ENCODE measurements at regions not wholly inside any gene's neighbourhood (a gene's known extent, or its start where the extent isn't known, plus 50 kb on each side); places are given as distances from the start of the nearest gene placed in this dataset.

DNA sequence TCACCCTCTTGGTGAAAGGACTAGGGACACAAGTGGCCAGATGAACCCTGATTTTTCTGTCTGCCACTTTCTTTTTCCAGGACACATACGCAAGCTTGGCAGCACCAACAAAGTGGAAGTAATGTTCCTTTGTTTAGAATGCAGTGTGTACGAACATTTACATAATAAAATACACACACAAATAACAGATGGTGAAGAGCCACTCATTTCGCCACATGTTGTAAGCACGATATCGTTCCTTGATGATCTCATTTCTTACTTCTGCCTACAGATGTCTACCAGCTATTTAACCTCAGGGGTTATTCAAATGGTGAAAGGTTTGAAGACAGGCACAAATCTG is 670.2 kb upstream of the CXADR start:
- Mint-ChIP-seq H3K4me3 (ENCODE audit: unreplicated experiment) (no peak overlapping the region), H3K27ac (ENCODE audit: unreplicated experiment) (no peak overlapping the region), H3K27me3 (ENCODE audit: insufficient read depth, unreplicated experiment) (peaks cover 4% of the 10 kb centered on the region), H3K9me3 (ENCODE audit: unreplicated experiment) (no peaks in the 10 kb centered on the region), H3K36me3 (ENCODE audit: insufficient read depth, unreplicated experiment) (no peaks in the 10 kb centered on the region), H3K4me1 (ENCODE audit: low read depth, unreplicated experiment) (no peaks in the 10 kb centered on the region)
- Histone ChIP-seq H3K27me3 (replicated peaks; ENCODE audit: control insufficient read depth, insufficient read depth, low read length) (no peaks in the 10 kb centered on the region), H3K36me3 (ENCODE audit: control insufficient read depth, insufficient read depth, low read length) (no peaks in the 10 kb centered on the region), H3K4me1 (no peaks in the 10 kb centered on the region), H3K9me3 (no peaks in the 10 kb centered on the region), H3K4me3 (ENCODE audit: low read depth, low read length) (no peak overlapping the region)
- intact Hi-C loops (cut with micrococcal nuclease; ENCODE audit: unreplicated experiment) = no loop called here
- BruUV-seq (replicated peaks) = no TSS peak
- DNase-seq = no peak
- TF ChIP-seq, protein P1, sequence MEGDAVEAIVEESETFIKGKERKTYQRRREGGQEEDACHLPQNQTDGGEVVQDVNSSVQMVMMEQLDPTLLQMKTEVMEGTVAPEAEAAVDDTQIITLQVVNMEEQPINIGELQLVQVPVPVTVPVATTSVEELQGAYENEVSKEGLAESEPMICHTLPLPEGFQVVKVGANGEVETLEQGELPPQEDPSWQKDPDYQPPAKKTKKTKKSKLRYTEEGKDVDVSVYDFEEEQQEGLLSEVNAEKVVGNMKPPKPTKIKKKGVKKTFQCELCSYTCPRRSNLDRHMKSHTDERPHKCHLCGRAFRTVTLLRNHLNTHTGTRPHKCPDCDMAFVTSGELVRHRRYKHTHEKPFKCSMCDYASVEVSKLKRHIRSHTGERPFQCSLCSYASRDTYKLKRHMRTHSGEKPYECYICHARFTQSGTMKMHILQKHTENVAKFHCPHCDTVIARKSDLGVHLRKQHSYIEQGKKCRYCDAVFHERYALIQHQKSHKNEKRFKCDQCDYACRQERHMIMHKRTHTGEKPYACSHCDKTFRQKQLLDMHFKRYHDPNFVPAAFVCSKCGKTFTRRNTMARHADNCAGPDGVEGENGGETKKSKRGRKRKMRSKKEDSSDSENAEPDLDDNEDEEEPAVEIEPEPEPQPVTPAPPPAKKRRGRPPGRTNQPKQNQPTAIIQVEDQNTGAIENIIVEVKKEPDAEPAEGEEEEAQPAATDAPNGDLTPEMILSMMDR (IDR thresholded peaks at IDR 0.05; ENCODE audit: insufficient read depth in 1 of 2, low read depth in 1 of 2, low read length in 1 of 2, severe bottlenecking in 1 of 2, unreplicated experiment in 1 of 2) = no peak
- ChIA-PET CTCF (no interaction called here), POLR2A (no interaction called here)

DNA sequence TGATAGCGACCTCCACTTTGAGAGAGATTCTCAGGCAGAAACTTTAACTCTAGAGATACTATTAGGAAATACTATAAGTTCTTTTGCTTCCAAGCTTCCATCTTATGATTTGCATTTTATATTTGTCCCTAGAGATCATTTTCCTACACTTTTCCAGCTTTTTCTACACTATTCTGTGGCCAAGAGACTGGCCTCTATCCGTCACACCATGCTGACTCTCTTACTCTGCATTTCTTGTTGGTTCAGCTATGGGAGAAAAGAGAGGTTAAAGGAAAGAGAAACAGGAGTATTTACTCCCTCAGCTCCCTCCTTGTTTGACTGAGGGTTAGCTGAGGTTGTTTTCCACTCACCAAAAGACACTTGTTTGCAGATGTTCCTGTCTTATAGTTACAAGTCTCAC is 665.6 kb upstream of the CXADR start:
- BruUV-seq (replicated peaks) = no TSS peak
- ChIA-PET CTCF (no interaction called here), POLR2A (no interaction called here)
- H3K9me3 Mint-ChIP-seq (ENCODE audit: unreplicated experiment) = no peaks in the 10 kb centered on the region
- DNase-seq = no peak
- H3K4me3 Mint-ChIP-seq (ENCODE audit: unreplicated experiment) = no peak overlapping the region
- no peaks in the 10 kb centered on the region for H3K4me1 Mint-ChIP-seq (ENCODE audit: low read depth, unreplicated experiment)
- no peaks in the 10 kb centered on the region for H3K36me3 Mint-ChIP-seq (ENCODE audit: insufficient read depth, unreplicated experiment)
- Histone ChIP-seq H3K36me3 (ENCODE audit: control insufficient read depth, insufficient read depth, low read length) (no peaks in the 10 kb centered on the region), H3K4me3 (ENCODE audit: low read depth, low read length) (no peak overlapping the region), H3K4me1 (no peaks in the 10 kb centered on the region), H3K27me3 (replicated peaks; ENCODE audit: control insufficient read depth, insufficient read depth, low read length) (no peaks in the 10 kb centered on the region), H3K9me3 (no peaks in the 10 kb centered on the region)
- intact Hi-C loops (cut with micrococcal nuclease; ENCODE audit: unreplicated experiment) = no loop called here
- peaks cover 2% of the 10 kb centered on the region for H3K27me3 Mint-ChIP-seq (ENCODE audit: insufficient read depth, unreplicated experiment)
- TF ChIP-seq, protein P1 (IDR thresholded peaks at IDR 0.05; ENCODE audit: insufficient read depth in 1 of 2, low read depth in 1 of 2, low read length in 1 of 2, severe bottlenecking in 1 of 2, unreplicated experiment in 1 of 2) = no peak
- no peak overlapping the region for H3K27ac Mint-ChIP-seq (ENCODE audit: unreplicated experiment)

DNA sequence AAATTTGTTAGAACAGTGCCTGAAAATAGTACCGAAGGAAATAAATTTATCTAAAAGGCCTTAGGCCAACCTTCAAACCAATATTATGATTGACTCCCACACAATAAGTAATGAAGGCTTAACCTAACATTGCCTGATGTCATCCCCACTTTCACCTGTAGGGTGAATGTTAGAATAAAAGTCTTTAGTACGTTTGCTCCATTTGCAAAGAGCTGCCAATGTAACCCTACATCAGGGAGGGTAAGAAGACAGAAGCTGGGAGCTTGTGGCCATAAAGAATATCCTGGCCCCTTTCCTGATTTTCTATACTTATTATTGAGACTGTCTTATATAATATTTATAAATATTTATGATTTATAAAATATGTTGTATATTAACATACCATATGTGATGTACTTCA is 661.8 kb upstream of the CXADR start:
- Mint-ChIP-seq H3K4me1 (ENCODE audit: low read depth, unreplicated experiment) (no peaks in the 10 kb centered on the region), H3K4me3 (ENCODE audit: unreplicated experiment) (no peak overlapping the region), H3K36me3 (ENCODE audit: insufficient read depth, unreplicated experiment) (no peaks in the 10 kb centered on the region), H3K9me3 (ENCODE audit: unreplicated experiment) (no peaks in the 10 kb centered on the region), H3K27ac (ENCODE audit: unreplicated experiment) (no peak overlapping the region), H3K27me3 (ENCODE audit: insufficient read depth, unreplicated experiment) (no peaks in the 10 kb centered on the region)
- TF ChIP-seq, protein P1 (IDR thresholded peaks at IDR 0.05; ENCODE audit: insufficient read depth in 1 of 2, low read depth in 1 of 2, low read length in 1 of 2, severe bottlenecking in 1 of 2, unreplicated experiment in 1 of 2) = peak; percentile 20 to 43
- no peaks in the 10 kb centered on the region for H3K36me3 ChIP-seq (ENCODE audit: control insufficient read depth, insufficient read depth, low read length)
- DNase-seq = peak in 1 of 2 experiments; percentile 3
- CTCF ChIA-PET = no interaction called here
- H3K27me3 ChIP-seq (replicated peaks; ENCODE audit: control insufficient read depth, insufficient read depth, low read length) = no peaks in the 10 kb centered on the region
- no peaks in the 10 kb centered on the region for H3K4me1 ChIP-seq
- H3K9me3 ChIP-seq = no peaks in the 10 kb centered on the region
- intact Hi-C loops (cut with micrococcal nuclease; ENCODE audit: unreplicated experiment) = no loop called here
- POLR2A ChIA-PET = no interaction called here
- H3K4me3 ChIP-seq (ENCODE audit: low read depth, low read length) = no peak overlapping the region
- BruUV-seq (replicated peaks) = no TSS peak
